Esophagus squamous epithelium (tissue), 4 donors: ENCODE measurements at regions not wholly inside any gene's neighbourhood (a gene's known extent, or its start where the extent isn't known, plus 50 kb on each side); places are given as distances from the start of the nearest gene placed in this dataset.

Source experiments
- CTCF ChIP-seq, 6 experiments: fragments of 450-650 bp in 4 of 6; fragments of 200-600 bp in 2 of 6; sonication (generic) in 2 of 6; IDR thresholded peaks; one replicate each; pipeline ENCODE4 v1.5.1; 2016 to 2019; ENCODE audit warnings: antibody characterized with exemption in 6 of 6, mild to moderate bottlenecking in 4 of 6, moderate library complexity in 4 of 6
- POLR2A ChIP-seq, 4 donors: fragments of 450-650 bp; IDR thresholded peaks; one replicate each; pipeline ENCODE4 v1.6.1; 2017; ENCODE audit warnings: antibody characterized with exemption in 4 of 4, mild to moderate bottlenecking in 4 of 4, moderate library complexity in 3 of 4

GRCh38 chr15:56802161-56802560, 68.9 kb upstream of the ZNF280D start:
- TF ChIP-seq CTCF (IDR thresholded peaks at IDR 0.05) (no peak), POLR2A (IDR thresholded peaks at IDR 0.05) (no peak)
